ENCODE measurements at regions not wholly inside any gene's neighbourhood (a gene's known extent, or its start where the extent isn't known, plus 50 kb on each side); places are given as distances from the start of the nearest gene placed in this dataset.

DNA sequence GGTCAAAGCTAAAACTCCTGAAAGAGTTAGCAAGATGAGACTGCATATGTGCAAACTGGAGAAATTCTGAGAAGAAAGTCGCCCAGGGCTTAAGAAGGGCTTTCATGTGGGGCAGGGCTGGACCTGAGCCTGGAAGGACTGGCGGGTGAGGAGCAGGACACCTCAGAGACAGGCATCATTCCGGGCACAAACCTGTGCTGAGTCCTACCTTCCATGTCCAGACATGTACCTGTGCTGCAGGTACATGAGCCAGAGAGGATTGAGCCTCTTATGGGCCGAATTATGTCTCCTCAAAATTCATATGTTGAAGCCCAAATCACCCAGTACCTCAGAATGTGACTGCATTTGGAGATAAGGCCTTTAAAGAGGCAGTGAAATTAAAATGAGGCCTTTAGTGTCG lies 171.0 kb downstream of the QRSL1 start:
- Mint-ChIP-seq H3K4me3 (no peak overlapping the region), H3K27ac (peak overlapping the region in 1 of 10 donors; percentile 87), H3K9me3 (no peaks in the 10 kb centered on the region), H3K36me3 (no peaks in the 10 kb centered on the region), H3K4me1 (peaks cover 0 to 6% (median 0%) of the 10 kb centered on the region in 4 donors), H3K27me3 (peaks cover 4 to 16% (median 6%) of the 10 kb centered on the region in 5 donors)
- ATAC-seq = no peak
- POLR2A ChIA-PET = no interaction called here
- DNase-seq = no peak

DNA sequence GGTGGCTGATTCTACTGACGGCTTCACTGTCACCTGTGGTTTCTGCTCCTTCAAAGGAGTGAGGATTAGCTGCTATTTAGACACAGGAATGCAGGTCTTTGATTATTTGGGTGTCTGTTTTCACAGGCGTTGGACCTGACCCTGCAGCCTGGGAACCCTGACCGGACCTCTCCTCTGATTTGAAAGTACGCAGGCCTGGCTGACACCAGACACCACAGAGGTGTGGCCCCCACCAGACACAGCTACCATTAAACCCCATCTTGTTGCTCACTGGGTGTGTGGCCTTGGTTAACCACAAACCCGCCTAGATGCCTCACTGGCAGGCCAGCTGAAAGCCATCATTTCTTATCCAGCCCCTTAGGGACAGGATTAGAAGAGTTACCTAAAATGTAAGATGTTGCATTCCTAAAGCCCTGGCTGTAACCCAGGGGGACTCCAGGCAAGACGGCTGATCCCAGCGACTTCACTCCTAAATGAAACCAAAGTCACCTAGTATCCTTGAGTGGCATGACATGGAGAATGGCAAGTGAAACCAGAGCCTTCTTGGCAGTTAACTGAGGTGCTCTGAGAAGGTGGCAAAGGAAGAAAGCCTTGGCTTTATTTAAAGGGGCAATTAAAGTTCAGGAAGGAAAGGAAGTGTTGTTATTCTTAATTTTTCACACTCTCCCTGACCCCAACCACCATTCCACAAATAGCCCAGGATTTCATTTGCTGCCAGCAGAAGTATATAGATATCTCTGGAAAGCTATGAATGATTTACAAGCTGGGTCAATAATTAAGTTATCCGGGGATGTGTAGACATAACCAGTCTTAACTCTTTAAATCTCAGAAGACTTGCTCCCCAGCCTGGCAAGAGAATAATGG lies 169.9 kb downstream of the QRSL1 start:
- no peak overlapping the region for H3K27ac Mint-ChIP-seq
- no peaks in the 10 kb centered on the region for H3K36me3 Mint-ChIP-seq
- DNase-seq (no peak), ATAC-seq (no peak)
- H3K4me1 Mint-ChIP-seq = peaks cover 0 to 6% (median 0%) of the 10 kb centered on the region in 4 donors
- H3K9me3 Mint-ChIP-seq = no peaks in the 10 kb centered on the region
- H3K27me3 Mint-ChIP-seq = peaks cover 5 to 18% (median 6%) of the 10 kb centered on the region in 5 donors
- POLR2A ChIA-PET = no interaction called here
- H3K4me3 Mint-ChIP-seq = no peak overlapping the region

DNA sequence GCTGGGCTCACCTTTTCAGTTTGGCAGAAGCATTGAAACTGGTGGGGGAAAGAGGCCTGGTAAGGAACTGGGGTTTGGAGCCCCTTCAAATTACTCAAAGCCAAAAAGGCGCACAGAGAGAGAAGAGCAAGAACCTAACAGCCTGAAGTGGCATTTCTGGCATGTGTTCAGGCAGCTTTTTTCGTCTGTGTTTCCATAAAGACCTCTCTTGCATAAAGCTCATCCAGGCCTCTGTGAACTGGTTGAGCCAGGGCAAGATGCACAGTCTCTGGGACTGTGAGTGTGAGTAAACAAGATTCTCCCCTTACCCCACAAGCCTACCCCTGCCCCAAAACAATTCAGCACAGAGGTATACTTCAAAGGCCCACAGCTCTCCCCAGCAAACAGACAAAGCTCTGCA lies 167.8 kb downstream of the QRSL1 start:
- peaks cover 0 to 6% (median 0%) of the 10 kb centered on the region in 4 donors for H3K4me1 Mint-ChIP-seq
- H3K9me3 Mint-ChIP-seq = no peaks in the 10 kb centered on the region
- peaks cover 5 to 34% (median 12%) of the 10 kb centered on the region in 5 donors for H3K27me3 Mint-ChIP-seq
- no peaks in the 10 kb centered on the region for H3K36me3 Mint-ChIP-seq
- no peak for DNase-seq
- ATAC-seq = no peak
- POLR2A ChIA-PET = no interaction called here
- H3K4me3 Mint-ChIP-seq = no peak overlapping the region
- no peak overlapping the region for H3K27ac Mint-ChIP-seq

DNA sequence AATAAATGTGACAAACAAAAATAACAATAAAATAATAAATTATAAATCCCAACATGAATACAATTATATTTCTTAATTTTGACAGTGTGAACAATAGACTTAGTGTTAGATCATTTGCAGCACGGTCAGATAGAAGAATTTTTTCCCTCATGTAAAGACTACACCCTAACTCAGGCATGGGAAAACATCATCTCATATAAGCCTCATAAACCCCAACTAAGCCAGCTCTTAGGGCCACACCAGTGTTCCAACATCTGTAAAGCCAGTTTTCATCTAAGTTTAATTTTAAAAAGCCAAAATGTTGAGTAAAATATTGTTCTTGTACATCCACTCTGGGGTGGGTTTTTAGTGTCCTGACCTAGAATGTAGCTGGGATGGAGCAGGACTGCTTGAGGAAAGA lies 167.4 kb downstream of the QRSL1 start:
- H3K4me1 Mint-ChIP-seq = peaks cover 0 to 6% (median 0%) of the 10 kb centered on the region in 4 donors
- H3K4me3 Mint-ChIP-seq = no peak overlapping the region
- H3K9me3 Mint-ChIP-seq = no peaks in the 10 kb centered on the region
- H3K36me3 Mint-ChIP-seq = no peaks in the 10 kb centered on the region
- H3K27ac Mint-ChIP-seq = no peak overlapping the region
- POLR2A ChIA-PET = no interaction called here
- no peak for DNase-seq
- no peak for ATAC-seq
- H3K27me3 Mint-ChIP-seq = peaks cover 5 to 34% (median 12%) of the 10 kb centered on the region in 5 donors

DNA sequence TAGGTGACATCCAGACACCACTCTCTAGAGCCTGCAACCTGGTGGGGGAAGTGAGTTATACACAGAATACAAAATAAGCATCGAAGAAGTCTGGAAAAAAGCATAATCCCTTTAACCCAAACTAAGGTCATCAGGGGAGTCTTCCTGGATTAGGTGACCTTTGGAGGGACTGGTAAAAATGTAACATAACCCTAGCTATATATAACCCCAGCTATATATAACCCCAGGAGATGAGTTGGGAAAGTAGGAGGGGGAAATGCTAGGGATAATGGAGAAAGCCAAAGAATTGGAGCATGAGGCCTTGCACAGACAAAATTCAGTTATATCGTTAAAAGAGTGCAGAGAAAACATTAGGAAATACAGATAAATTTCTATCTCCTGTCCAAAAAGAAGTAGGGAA lies 164.8 kb downstream of the QRSL1 start:
- no peak overlapping the region for H3K4me3 Mint-ChIP-seq
- ATAC-seq (no peak), DNase-seq (no peak)
- peaks cover 5 to 24% (median 10%) of the 10 kb centered on the region in 5 donors for H3K27me3 Mint-ChIP-seq
- no peaks in the 10 kb centered on the region for H3K9me3 Mint-ChIP-seq
- no peaks in the 10 kb centered on the region for H3K36me3 Mint-ChIP-seq
- peaks cover 0 to 14% (median 0%) of the 10 kb centered on the region in 4 donors for H3K4me1 Mint-ChIP-seq
- H3K27ac Mint-ChIP-seq = no peak overlapping the region
- POLR2A ChIA-PET = no interaction called here

DNA sequence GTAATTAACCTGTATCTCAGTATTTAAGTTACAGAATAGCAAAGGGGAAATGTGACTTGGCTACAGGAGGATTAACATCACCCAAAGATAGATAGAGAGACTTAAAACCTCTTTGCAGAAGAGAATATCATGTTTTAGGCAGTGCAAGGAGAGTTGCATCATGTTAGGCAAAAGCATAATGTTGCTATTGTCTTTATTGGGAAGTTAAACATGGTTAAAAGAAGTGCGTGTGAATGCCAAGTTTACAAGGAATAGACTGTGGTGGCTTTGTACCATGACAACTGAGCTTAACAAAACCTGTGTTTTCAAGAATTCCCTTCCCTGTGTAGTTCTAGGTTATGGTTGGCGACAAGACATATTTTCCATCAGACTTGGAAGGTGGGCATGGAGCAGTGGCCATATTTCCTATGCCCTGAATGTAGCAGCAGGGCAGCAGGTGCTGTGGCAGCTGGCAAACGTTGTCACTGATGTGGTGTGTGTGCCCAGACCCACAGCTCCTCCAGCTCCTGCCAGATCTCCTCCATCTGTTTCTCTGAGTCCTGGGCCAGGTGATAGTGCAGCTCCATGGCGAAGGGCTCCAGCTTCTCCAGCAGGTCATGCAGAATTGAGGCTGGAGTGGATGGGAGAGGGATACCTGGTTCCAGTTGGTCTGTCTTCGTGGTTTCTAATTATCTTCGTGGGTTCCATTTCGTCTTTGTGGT lies 163.3 kb downstream of the QRSL1 start:
- H3K9me3 Mint-ChIP-seq = no peaks in the 10 kb centered on the region

DNA sequence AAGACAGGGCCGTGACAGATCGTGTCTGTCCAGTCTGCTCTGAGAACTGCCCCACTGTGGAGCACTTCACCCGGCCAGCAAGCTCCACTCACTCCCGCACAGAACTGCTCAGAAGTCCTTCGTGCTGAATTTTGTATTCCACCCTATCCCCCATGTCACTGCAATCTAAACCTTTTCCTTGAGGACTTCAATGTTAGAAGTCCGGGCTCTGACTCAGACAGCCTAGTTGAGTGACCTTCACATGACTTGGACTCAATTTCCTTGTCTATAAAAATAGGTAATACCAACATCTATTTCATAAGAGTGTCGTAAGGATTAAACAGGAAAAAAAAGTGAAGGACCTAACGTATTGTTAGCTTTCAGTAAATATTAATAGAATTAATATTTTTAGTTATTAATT lies 161.6 kb downstream of the QRSL1 start:
- peaks cover 0 to 12% (median 0%) of the 10 kb centered on the region in 4 donors for H3K4me1 Mint-ChIP-seq
- H3K4me3 Mint-ChIP-seq = no peak overlapping the region
- H3K27ac Mint-ChIP-seq = no peak overlapping the region
- no peaks in the 10 kb centered on the region for H3K36me3 Mint-ChIP-seq
- ATAC-seq (no peak), DNase-seq (no peak)
- POLR2A ChIA-PET = no interaction called here
- H3K27me3 Mint-ChIP-seq = peaks cover 7 to 28% (median 10%) of the 10 kb centered on the region in 5 donors
- H3K9me3 Mint-ChIP-seq = no peaks in the 10 kb centered on the region

More for the DNA sequence above, 163.3 kb downstream of the QRSL1 start:
- H3K4me3 Mint-ChIP-seq = no peak overlapping the region
- peaks cover 5 to 28% (median 10%) of the 10 kb centered on the region in 5 donors for H3K27me3 Mint-ChIP-seq
- DNase-seq = no peak
- no peaks in the 10 kb centered on the region for H3K36me3 Mint-ChIP-seq
- ATAC-seq = no peak
- H3K4me1 Mint-ChIP-seq = peaks cover 0 to 12% (median 0%) of the 10 kb centered on the region in 4 donors
- H3K27ac Mint-ChIP-seq = no peak overlapping the region
- POLR2A ChIA-PET = no interaction called here

DNA sequence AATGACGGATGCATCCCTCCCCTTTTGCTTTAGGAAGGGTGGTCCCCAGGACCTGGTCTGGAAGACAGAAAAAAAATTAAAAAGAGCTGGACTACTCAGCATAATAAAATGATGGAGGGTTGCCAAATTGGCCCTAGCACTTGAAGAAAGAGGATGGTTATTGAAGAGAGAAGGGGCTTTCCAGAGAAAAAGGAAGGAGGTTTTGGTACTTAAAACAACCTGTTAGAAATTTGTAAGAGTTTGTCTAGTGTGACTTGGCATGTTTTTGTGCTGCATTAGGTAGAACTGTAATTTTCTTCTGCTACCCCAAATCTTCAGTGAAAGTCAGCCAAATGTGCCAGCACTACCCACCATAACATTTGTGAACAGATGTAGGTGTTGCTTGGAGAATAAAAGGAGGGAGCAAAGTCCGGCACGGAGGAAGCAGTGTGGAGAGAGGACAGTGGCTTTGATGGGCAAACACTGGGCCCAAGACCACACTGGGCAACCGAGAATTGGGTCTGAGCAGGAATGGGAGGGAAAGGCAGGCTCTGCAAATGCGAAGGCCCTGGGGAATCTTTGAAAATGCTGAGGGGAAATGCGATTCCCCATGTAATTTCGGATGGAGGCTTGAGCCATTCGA lies 160.9 kb downstream of the QRSL1 start:
- Mint-ChIP-seq H3K4me1 (peaks cover 0 to 12% (median 0%) of the 10 kb centered on the region in 4 donors), H3K27me3 (peaks cover 7 to 28% (median 10%) of the 10 kb centered on the region in 5 donors), H3K36me3 (no peaks in the 10 kb centered on the region), H3K4me3 (no peak overlapping the region), H3K9me3 (no peaks in the 10 kb centered on the region), H3K27ac (no peak overlapping the region)
- POLR2A ChIA-PET = no interaction called here
- ATAC-seq (no peak), DNase-seq (no peak)

DNA sequence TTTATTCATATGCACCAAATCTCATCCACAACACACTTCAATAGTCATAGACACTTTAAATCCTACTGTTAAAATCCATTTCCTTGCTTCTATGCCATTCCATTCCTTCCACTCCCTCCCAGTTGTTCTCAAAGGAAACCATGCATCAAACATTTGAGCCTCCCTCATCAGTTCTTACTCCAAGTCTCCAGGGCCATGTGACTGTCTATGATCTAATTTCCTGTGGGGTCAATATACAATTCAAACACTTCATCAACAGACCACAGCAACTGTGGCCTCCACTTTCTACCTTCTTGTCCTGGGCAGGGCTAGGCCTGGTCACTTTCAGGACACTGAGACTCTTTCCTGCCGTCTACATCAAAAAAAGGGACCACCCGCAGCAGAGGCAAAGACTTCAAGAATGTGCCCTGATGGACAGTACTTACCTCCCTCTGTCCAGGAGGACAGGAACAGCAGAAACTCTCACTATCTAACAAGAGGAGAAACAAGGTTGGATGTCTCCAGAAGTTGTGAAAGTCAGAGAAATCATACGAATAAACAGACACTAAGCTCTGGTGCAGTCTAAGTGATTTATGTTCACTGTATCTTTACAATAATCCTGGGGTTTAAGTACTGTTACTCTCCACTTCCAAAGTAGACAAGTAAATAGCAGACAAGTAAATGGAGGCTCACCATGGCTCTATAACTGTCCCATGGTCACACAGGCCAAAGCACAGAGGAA lies 160.2 kb downstream of the QRSL1 start:
- Mint-ChIP-seq H3K9me3 (no peaks in the 10 kb centered on the region), H3K27ac (no peak overlapping the region), H3K4me1 (peaks cover 0 to 12% (median 0%) of the 10 kb centered on the region in 4 donors), H3K36me3 (no peaks in the 10 kb centered on the region), H3K27me3 (peaks cover 7 to 28% (median 10%) of the 10 kb centered on the region in 5 donors), H3K4me3 (no peak overlapping the region)
- POLR2A ChIA-PET = no interaction called here
- DNase-seq (no peak), ATAC-seq (no peak)

DNA sequence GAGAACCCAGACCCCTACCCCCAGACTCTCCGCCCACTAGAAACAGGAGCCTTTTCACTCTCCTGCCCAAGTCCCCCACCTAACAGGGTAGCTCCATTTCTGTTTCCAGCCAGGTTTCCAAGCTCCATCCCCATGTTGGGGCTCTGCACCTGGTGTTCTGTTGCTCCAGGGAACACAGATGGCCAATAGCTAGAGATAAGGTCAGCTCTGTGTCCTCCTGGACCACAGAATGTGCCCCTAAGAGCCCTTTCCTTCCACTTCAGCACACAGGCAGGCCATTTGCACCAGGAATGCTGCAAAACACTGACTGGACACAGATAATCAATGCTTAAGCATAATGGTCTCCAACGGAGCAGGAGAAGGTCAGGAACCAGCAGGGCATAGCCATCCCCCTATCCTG lies 159.4 kb downstream of the QRSL1 start:
- Mint-ChIP-seq H3K36me3 (no peaks in the 10 kb centered on the region), H3K27ac (no peak overlapping the region), H3K9me3 (no peaks in the 10 kb centered on the region), H3K27me3 (peaks cover 7 to 25% (median 10%) of the 10 kb centered on the region in 5 donors), H3K4me3 (no peak overlapping the region), H3K4me1 (peaks cover 0 to 12% (median 0%) of the 10 kb centered on the region in 4 donors)
- DNase-seq = no peak
- ATAC-seq = no peak
- POLR2A ChIA-PET = no interaction called here

DNA sequence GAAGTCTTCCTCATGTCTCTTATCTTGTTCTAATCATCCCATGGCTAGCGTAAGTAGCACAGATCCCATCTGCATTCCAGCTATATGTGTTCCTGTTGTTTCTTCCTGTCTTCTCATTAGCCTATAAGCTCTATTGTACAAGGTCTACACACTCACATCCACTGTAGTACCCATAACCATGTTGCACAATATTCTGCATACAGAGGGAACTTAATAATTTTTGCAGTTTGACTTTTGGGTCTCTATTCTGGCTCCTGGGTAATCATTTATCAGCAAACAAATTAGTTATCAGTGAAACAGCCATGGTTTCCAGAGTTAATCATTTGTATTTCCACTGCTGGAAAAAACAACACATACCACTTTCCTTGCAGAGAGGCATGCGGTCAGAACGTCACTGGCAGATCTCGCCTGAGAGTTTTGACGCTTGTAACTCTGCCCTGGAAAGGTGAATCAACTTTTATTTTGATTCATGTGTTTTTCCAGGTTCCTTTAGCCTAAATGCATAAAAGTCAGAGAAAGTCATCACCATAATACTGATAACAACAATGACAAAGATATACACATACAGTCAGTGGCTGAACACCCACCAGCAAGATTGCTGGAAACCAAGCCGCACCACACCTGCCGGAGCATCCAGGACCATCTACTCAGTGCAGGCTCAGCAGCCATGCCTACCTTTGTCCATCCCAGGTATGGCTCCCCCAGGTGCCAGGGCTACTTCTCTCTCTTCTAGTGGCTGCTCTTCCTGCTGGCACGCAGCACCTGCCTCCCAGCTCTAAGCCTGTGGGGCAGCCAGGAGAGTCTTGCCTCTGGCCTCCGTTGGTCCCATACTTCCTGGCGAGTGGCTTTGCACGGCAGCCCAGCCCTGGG lies 158.2 kb downstream of the QRSL1 start:
- H3K36me3 Mint-ChIP-seq = no peaks in the 10 kb centered on the region
- DNase-seq (no peak), ATAC-seq (no peak)
- peaks cover 0 to 12% (median 0%) of the 10 kb centered on the region in 4 donors for H3K4me1 Mint-ChIP-seq
- peaks cover 8 to 25% (median 14%) of the 10 kb centered on the region in 5 donors for H3K27me3 Mint-ChIP-seq
- H3K9me3 Mint-ChIP-seq = no peaks in the 10 kb centered on the region
- no peak overlapping the region for H3K4me3 Mint-ChIP-seq
- POLR2A ChIA-PET = no interaction called here
- no peak overlapping the region for H3K27ac Mint-ChIP-seq

DNA sequence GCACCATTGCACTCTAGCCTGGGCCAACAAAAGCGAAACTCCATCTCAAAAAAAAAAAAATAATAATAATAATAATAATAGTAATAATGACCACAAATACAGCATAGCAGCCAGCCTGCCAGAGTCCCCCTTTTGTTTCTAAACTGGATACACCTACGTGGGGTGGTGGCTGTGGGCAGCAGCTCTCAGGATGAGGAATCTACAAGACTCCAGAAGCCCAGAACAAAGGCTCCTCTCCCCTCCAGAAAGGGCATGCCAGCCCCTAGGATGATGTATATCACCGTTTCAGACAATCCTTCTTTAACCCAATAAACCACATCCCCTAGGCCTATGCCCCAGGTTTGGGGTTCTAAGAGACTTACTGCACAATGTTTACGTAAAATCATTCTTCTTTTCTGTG lies 155.9 kb downstream of the QRSL1 start:
- peaks cover 0 to 10% (median 0%) of the 10 kb centered on the region in 4 donors for H3K4me1 Mint-ChIP-seq
- peaks cover 11 to 41% (median 18%) of the 10 kb centered on the region in 5 donors for H3K27me3 Mint-ChIP-seq
- peak overlapping the region in 1 of 10 donors; percentile 19 for H3K27ac Mint-ChIP-seq

More for the DNA sequence above, 155.9 kb downstream of the QRSL1 start:
- DNase-seq (no peak), ATAC-seq (no peak)
- Mint-ChIP-seq H3K4me3 (no peak overlapping the region), H3K36me3 (peaks cover 0 to 10% (median 0%) of the 10 kb centered on the region in 3 donors), H3K9me3 (peaks cover 0 to 19% (median 3%) of the 10 kb centered on the region in 9 donors)
- POLR2A ChIA-PET = no interaction called here

Data from naive thymus-derived CD8-positive, alpha-beta T cell (primary cell).